ENCODE measurements at regions not wholly inside any gene's neighbourhood (a gene's known extent, or its start where the extent isn't known, plus 50 kb on each side); places are given as distances from the start of the nearest gene placed in this dataset.

- FAIRE-seq, result peak; percentile 73
- no peak for TF ChIP-seq NR1H2 (CRISPR knock-in tag; IDR thresholded peaks at IDR 0.05; ENCODE audit: borderline replicate concordance, low read depth)
- 0 out of 2 replicates have a peak, but pooled peaks have one; percentile 19 for TF ChIP-seq RXRB (CRISPR knock-in tag; IDR thresholded peaks at IDR 0.05; ENCODE audit: borderline replicate concordance)
- no peak for TF ChIP-seq MTA3 (CRISPR knock-in tag; IDR thresholded peaks at IDR 0.05)
- TF ChIP-seq PITX1 (CRISPR knock-in tag; IDR thresholded peaks at IDR 0.05), result peak; percentile 51; the same call in 1 of the 2 replicates
- no peak for TF ChIP-seq THAP9 (CRISPR knock-in tag; IDR thresholded peaks at IDR 0.05; ENCODE audit: borderline replicate concordance)
- peak; percentile 63; the same call in 1 of the 2 replicates for TF ChIP-seq REPIN1 (CRISPR knock-in tag; IDR thresholded peaks at IDR 0.05; ENCODE audit: borderline replicate concordance, low read depth)
- TF ChIP-seq SOX13 (IDR thresholded peaks at IDR 0.05), result no peak
- TF ChIP-seq SOX13 (CRISPR knock-in tag; conservative IDR thresholded peaks at IDR 0.05 in 1 of 2, IDR thresholded peaks at IDR 0.05 in 1 of 2), result peak in 1 of 2 experiments; percentile 84; a peak in 2 of 4 replicates
- TF ChIP-seq CREM (IDR thresholded peaks at IDR 0.05), result peak; percentile 74
- no peak for TF ChIP-seq CREM (CRISPR knock-in tag; IDR thresholded peaks at IDR 0.05)
- TF ChIP-seq YY1 (IDR thresholded peaks at IDR 0.05; ENCODE audit: insufficient read depth, insufficient replicate concordance, low read depth, low read length), result no peak
- peak; percentile 42; the same call in 1 of the 2 replicates for TF ChIP-seq FOXA1 (IDR thresholded peaks at IDR 0.05)
- TF ChIP-seq FOXA1 (CRISPR knock-in tag; IDR thresholded peaks at IDR 0.05), result peak; percentile 93
- 0 out of 2 replicates have a peak, but pooled peaks have one; percentile 22 for TF ChIP-seq ZNF264 (CRISPR knock-in tag; IDR thresholded peaks at IDR 0.05)
- TF ChIP-seq POGK (CRISPR knock-in tag; conservative IDR thresholded peaks at IDR 0.05), result no peak
- TF ChIP-seq ZNF205 (CRISPR knock-in tag; IDR thresholded peaks at IDR 0.05), result 0 out of 2 replicates have a peak, but pooled peaks have one; percentile 38
- no peak for TF ChIP-seq XRCC5 (optimal IDR thresholded peaks at IDR 0.05; ENCODE audit: low read length)
- peak; percentile 93 for TF ChIP-seq HMG20A (CRISPR knock-in tag; IDR thresholded peaks at IDR 0.05; ENCODE audit: borderline replicate concordance)
- TF ChIP-seq ZBTB21 (CRISPR knock-in tag; IDR thresholded peaks at IDR 0.05), result no peak
- TF ChIP-seq THYN1 (CRISPR knock-in tag; IDR thresholded peaks at IDR 0.05; ENCODE audit: borderline replicate concordance, low read depth), result no peak
- peak; percentile 73; the same call in 1 of the 2 replicates for TF ChIP-seq FOXJ3 (CRISPR knock-in tag; IDR thresholded peaks at IDR 0.05; ENCODE audit: borderline replicate concordance)
Observed at GRCh38 chr13:96925916-96926628, 68.2 kb downstream of the OXGR1 start.

More at GRCh38 chr13:96925916-96926628, 68.2 kb downstream of the OXGR1 start:
- Histone ChIP-seq H3K4me2 (ENCODE audit: low read depth, low read length) (peak overlapping the region; percentile 0; the same call in 1 of the 2 replicates), H3K27ac (ENCODE audit: extremely low read length, insufficient read depth, low read length) (no peak overlapping the region), H3K27me3 (ENCODE audit: control insufficient read depth in 1 of 2, insufficient read depth in 2 of 2, low read length in 2 of 2) (peaks cover 0 to 4% of the 10 kb centered on the region in 2 experiments; a peak in 1 of 5 replicates), H3K36me3 (replicated peaks in 1 of 2; ENCODE audit: control insufficient read depth in 1 of 2, insufficient read depth in 2 of 2, low read length in 2 of 2) (no peaks in the 10 kb centered on the region), H3K79me2 (ENCODE audit: insufficient read depth, low read length) (no peaks in the 10 kb centered on the region), H3K4me1 (ENCODE audit: insufficient read depth, low read length) (peaks cover 25% of the 10 kb centered on the region), H2AFZ (ENCODE audit: low read length) (no peak overlapping the region), H4K20me1 (ENCODE audit: insufficient read depth, low read length) (peaks cover 3% of the 10 kb centered on the region; the same call in 1 of the 2 replicates), H3K4me3 (replicated peaks in 1 of 3; ENCODE audit: insufficient read depth in 1 of 3, low read depth in 2 of 3, low read length in 3 of 3) (no peak overlapping the region), H3K9ac (ENCODE audit: insufficient read depth, low read depth, low read length) (no peak overlapping the region), H3K9me3 (ENCODE audit: low read length) (no peaks in the 10 kb centered on the region)
- peak; percentile 95 for ATAC-seq
- POLR2A ChIA-PET, result no interaction called here
- CTCF ChIA-PET (ENCODE audit: low intra/inter-chr PET ratio, low total read pairs), result no interaction called here
- intact Hi-C loops (cut with micrococcal nuclease; ENCODE audit: unreplicated experiment), result no loop called here
- WGBS (ENCODE audit: low lambda C conversion rate), result 21% methylated on average over 4 of the region's 4 CpGs
- in situ Hi-C loops (cut with HindIII; ENCODE audit: extremely low pct_ligation_motif_present, low pct_unique_long_range_greater_than_20kb), result no loop called here
- DNase-seq (ENCODE audit: low spot score), result peak; percentile 84
- no TSS peak for BruUV-seq (replicated peaks)
